ENCODE measurements at regions not wholly inside any gene's neighbourhood (a gene's known extent, or its start where the extent isn't known, plus 50 kb on each side); places are given as distances from the start of the nearest gene placed in this dataset.
A peak's percentile ranks its signal among the peaks of the same experiment; 100 is the strongest.

DNA sequence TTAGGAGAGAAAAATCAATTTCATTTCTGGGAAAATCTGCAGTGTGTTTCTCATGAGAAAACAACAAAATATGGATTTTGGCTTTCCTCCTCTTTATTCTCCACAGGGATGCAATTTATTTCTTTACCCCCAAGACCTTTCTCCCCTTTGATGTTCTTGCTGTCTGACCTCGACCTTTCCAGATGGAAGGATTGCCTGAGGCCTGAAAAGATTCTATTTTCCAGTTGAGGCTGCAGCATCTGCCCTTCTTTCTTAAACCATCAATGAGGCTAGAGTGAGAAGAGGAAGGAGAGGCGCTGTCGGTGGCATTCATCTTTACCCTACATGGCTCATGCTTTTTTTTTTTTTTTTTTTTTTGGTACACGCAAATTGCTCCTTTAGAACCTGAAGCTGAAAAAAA, 344.2 kb upstream of the BTBD3 start:
- Histone ChIP-seq H3K36me3 (ENCODE audit: control insufficient read depth in 1 of 2, insufficient read depth in 2 of 2, low read depth in 1 of 2, low read length in 2 of 2) (no peaks in the 10 kb centered on the region), H3K27me3 (ENCODE audit: control insufficient read depth in 1 of 2, insufficient read depth in 1 of 2, low read length in 2 of 2) (no peaks in the 10 kb centered on the region), H3K4ac (ENCODE audit: low read depth in 1 of 2, low read length in 2 of 2) (no peak overlapping the region), H3K4me2 (ENCODE audit: low read length, poor library complexity, severe bottlenecking) (no peak overlapping the region), H3K9ac (ENCODE audit: low read length) (no peak overlapping the region), H4K8ac (ENCODE audit: low read length) (no peak overlapping the region), H3K4me3 (ENCODE audit: insufficient read depth in 1 of 2, low read depth in 1 of 2, low read length in 2 of 2) (no peak overlapping the region), H2BK120ac (ENCODE audit: low read depth, low read length) (no peak overlapping the region), H3K9me3 (ENCODE audit: control insufficient read depth, low read length) (no peaks in the 10 kb centered on the region), H2BK15ac (ENCODE audit: low read depth, poor library complexity, severe bottlenecking) (no peak overlapping the region), H3K18ac (ENCODE audit: low read depth in 1 of 2, low read length in 2 of 2) (no peak overlapping the region), H4K91ac (ENCODE audit: low read length) (no peak overlapping the region), H3K14ac (ENCODE audit: low read length in 2 of 2) (no peak overlapping the region), H2BK12ac (ENCODE audit: low read length in 2 of 2) (no peak overlapping the region), H2AFZ (ENCODE audit: low read depth, low read length) (no peak overlapping the region), H3K23ac (ENCODE audit: low read length in 2 of 2) (no peak overlapping the region), H2BK5ac (ENCODE audit: low read depth, low read length, poor library complexity, severe bottlenecking) (no peak overlapping the region), H3K27ac (ENCODE audit: low read length, poor library complexity, severe bottlenecking) (no peak overlapping the region), H3K4me1 (ENCODE audit: control insufficient read depth, insufficient read depth, low read depth, low read length) (no peaks in the 10 kb centered on the region), H3K79me1 (replicated peaks; ENCODE audit: low read length, poor library complexity, severe bottlenecking) (no peaks in the 10 kb centered on the region), H2AK5ac (ENCODE audit: low read length, severe bottlenecking) (no peak overlapping the region)
- no peak for DNase-seq
- WGBS: 64% methylated on average over 1 of the region's 4 CpGs

DNA sequence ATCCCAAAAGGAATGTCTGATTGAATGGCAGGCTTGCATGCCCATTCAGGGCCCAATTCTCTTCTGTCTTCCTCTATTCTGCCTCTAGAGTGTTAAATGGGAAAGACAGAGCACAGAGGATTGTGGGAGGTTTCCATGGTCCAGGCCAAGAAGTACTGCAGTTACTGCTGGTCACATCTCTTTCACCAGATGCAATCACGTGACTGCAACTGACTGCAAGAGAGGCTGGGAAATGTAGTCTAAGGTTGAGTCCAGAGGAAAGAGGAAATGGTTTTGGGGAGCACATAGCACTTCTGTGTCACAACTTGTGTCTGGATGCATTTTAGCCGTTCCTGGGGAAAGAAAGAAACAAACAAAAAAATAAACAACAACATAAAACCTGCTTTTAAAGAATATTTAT, 336.4 kb upstream of the BTBD3 start:
- no peak overlapping the region for H3K4me2 ChIP-seq (ENCODE audit: low read length, poor library complexity, severe bottlenecking)
- H3K9me3 ChIP-seq (ENCODE audit: control insufficient read depth, low read length): no peaks in the 10 kb centered on the region
- H3K79me1 ChIP-seq (replicated peaks; ENCODE audit: low read length, poor library complexity, severe bottlenecking): no peaks in the 10 kb centered on the region
- H3K27ac ChIP-seq (ENCODE audit: low read length, poor library complexity, severe bottlenecking): no peak overlapping the region
- H3K4ac ChIP-seq (ENCODE audit: low read depth in 1 of 2, low read length in 2 of 2): no peak overlapping the region
- no peaks in the 10 kb centered on the region for H3K4me1 ChIP-seq (ENCODE audit: control insufficient read depth, insufficient read depth, low read depth, low read length)
- H3K9ac ChIP-seq (ENCODE audit: low read length): no peak overlapping the region
- H2AK5ac ChIP-seq (ENCODE audit: low read length, severe bottlenecking): no peak overlapping the region
- H3K27me3 ChIP-seq (ENCODE audit: control insufficient read depth in 1 of 2, insufficient read depth in 1 of 2, low read length in 2 of 2): peaks cover 3% of the 10 kb centered on the region in 2 experiments
- H2BK15ac ChIP-seq (ENCODE audit: low read depth, poor library complexity, severe bottlenecking): no peak overlapping the region
- H2BK120ac ChIP-seq (ENCODE audit: low read depth, low read length): no peak overlapping the region
- H4K8ac ChIP-seq (ENCODE audit: low read length): no peak overlapping the region
- no peak overlapping the region for H3K4me3 ChIP-seq (ENCODE audit: insufficient read depth in 1 of 2, low read depth in 1 of 2, low read length in 2 of 2)
- no peak overlapping the region for H2AFZ ChIP-seq (ENCODE audit: low read depth, low read length)
- no peak overlapping the region for H3K14ac ChIP-seq (ENCODE audit: low read length in 2 of 2)
- 75% methylated on average over 1 of the region's 2 CpGs for WGBS
- H3K18ac ChIP-seq (ENCODE audit: low read depth in 1 of 2, low read length in 2 of 2): no peak overlapping the region
- H2BK5ac ChIP-seq (ENCODE audit: low read depth, low read length, poor library complexity, severe bottlenecking): no peak overlapping the region
- no peak overlapping the region for H4K91ac ChIP-seq (ENCODE audit: low read length)
- no peaks in the 10 kb centered on the region for H3K36me3 ChIP-seq (ENCODE audit: control insufficient read depth in 1 of 2, insufficient read depth in 2 of 2, low read depth in 1 of 2, low read length in 2 of 2)
- no peak for DNase-seq
- no peak overlapping the region for H3K23ac ChIP-seq (ENCODE audit: low read length in 2 of 2)
- no peak overlapping the region for H2BK12ac ChIP-seq (ENCODE audit: low read length in 2 of 2)

DNA sequence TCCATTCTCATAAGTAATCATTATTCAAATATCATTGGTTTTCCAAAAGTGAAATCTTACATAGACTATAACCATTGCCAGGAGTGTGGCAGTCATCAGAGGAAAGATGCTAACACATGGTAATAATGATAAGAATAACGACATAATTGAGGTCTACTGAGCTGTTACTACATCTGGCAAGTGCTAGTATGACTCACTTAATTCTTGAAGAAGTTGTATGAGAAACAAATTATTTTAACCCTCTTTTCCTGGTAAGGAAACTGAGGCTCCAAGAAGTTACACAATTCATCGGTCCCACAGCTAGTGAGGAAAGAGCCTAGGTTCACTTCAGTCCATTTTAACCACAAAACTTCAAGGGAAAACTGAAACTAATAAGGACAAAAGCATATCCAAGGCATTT, 335.6 kb upstream of the BTBD3 start:
- no peak overlapping the region for H3K14ac ChIP-seq (ENCODE audit: low read length in 2 of 2)
- 100% methylated on average over 1 of the region's 2 CpGs for WGBS
- H2BK12ac ChIP-seq (ENCODE audit: low read length in 2 of 2): no peak overlapping the region
- H2AK5ac ChIP-seq (ENCODE audit: low read length, severe bottlenecking): no peak overlapping the region
- DNase-seq: no peak
- no peak overlapping the region for H3K9ac ChIP-seq (ENCODE audit: low read length)
- H3K9me3 ChIP-seq (ENCODE audit: control insufficient read depth, low read length): no peaks in the 10 kb centered on the region
- H2AFZ ChIP-seq (ENCODE audit: low read depth, low read length): no peak overlapping the region
- H3K36me3 ChIP-seq (ENCODE audit: control insufficient read depth in 1 of 2, insufficient read depth in 2 of 2, low read depth in 1 of 2, low read length in 2 of 2): no peaks in the 10 kb centered on the region
- H3K4me3 ChIP-seq (ENCODE audit: insufficient read depth in 1 of 2, low read depth in 1 of 2, low read length in 2 of 2): no peak overlapping the region
- no peak overlapping the region for H2BK120ac ChIP-seq (ENCODE audit: low read depth, low read length)
- H3K23ac ChIP-seq (ENCODE audit: low read length in 2 of 2): no peak overlapping the region
- H2BK5ac ChIP-seq (ENCODE audit: low read depth, low read length, poor library complexity, severe bottlenecking): no peak overlapping the region
- H3K18ac ChIP-seq (ENCODE audit: low read depth in 1 of 2, low read length in 2 of 2): no peak overlapping the region
- no peak overlapping the region for H3K4me2 ChIP-seq (ENCODE audit: low read length, poor library complexity, severe bottlenecking)
- H2BK15ac ChIP-seq (ENCODE audit: low read depth, poor library complexity, severe bottlenecking): no peak overlapping the region
- no peaks in the 10 kb centered on the region for H3K4me1 ChIP-seq (ENCODE audit: control insufficient read depth, insufficient read depth, low read depth, low read length)
- no peaks in the 10 kb centered on the region for H3K79me1 ChIP-seq (replicated peaks; ENCODE audit: low read length, poor library complexity, severe bottlenecking)
- no peak overlapping the region for H4K91ac ChIP-seq (ENCODE audit: low read length)
- no peak overlapping the region for H3K4ac ChIP-seq (ENCODE audit: low read depth in 1 of 2, low read length in 2 of 2)
- H3K27me3 ChIP-seq (ENCODE audit: control insufficient read depth in 1 of 2, insufficient read depth in 1 of 2, low read length in 2 of 2): peaks cover 3% of the 10 kb centered on the region in 2 experiments
- no peak overlapping the region for H4K8ac ChIP-seq (ENCODE audit: low read length)
- H3K27ac ChIP-seq (ENCODE audit: low read length, poor library complexity, severe bottlenecking): no peak overlapping the region

DNA sequence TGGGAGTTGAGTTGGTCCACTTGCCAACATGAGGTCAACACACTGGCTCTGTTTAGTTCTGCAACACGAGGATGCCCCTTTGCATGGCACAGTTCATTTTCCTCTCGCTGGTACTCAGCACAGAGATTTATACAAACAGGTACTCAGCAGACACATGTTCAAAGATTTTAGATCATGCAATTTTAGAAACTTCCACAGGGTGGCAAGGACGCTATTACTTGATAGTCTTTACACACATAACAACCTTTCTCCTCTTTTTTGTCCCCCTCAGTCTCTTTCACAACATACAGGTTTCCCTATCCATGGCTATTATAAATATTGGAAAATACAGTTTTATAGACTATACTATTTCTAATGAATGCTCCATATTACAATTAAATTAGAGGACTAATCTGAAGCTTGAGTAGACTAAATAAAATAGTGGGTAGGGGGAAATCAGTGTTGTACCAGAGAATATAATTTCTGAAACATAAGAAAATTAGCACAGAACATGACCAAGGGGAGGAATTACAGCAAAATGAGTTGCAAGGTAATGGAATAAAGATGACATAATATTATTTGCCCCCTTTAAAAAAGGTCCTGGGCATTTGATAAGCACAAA, 331.8 kb upstream of the BTBD3 start:
- no peak overlapping the region for H2BK12ac ChIP-seq (ENCODE audit: low read length in 2 of 2)
- H3K23ac ChIP-seq (ENCODE audit: low read length in 2 of 2): no peak overlapping the region
- H2BK15ac ChIP-seq (ENCODE audit: low read depth, poor library complexity, severe bottlenecking): no peak overlapping the region
- H4K91ac ChIP-seq (ENCODE audit: low read length): no peak overlapping the region
- H3K4ac ChIP-seq (ENCODE audit: low read depth in 1 of 2, low read length in 2 of 2): no peak overlapping the region
- H2AK5ac ChIP-seq (ENCODE audit: low read length, severe bottlenecking): no peak overlapping the region
- no peaks in the 10 kb centered on the region for H3K9me3 ChIP-seq (ENCODE audit: control insufficient read depth, low read length)
- H3K14ac ChIP-seq (ENCODE audit: low read length in 2 of 2): no peak overlapping the region
- no peaks in the 10 kb centered on the region for H3K36me3 ChIP-seq (ENCODE audit: control insufficient read depth in 1 of 2, insufficient read depth in 2 of 2, low read depth in 1 of 2, low read length in 2 of 2)
- H2BK5ac ChIP-seq (ENCODE audit: low read depth, low read length, poor library complexity, severe bottlenecking): no peak overlapping the region
- H3K9ac ChIP-seq (ENCODE audit: low read length): no peak overlapping the region
- H2BK120ac ChIP-seq (ENCODE audit: low read depth, low read length): no peak overlapping the region
- H2AFZ ChIP-seq (ENCODE audit: low read depth, low read length): no peak overlapping the region
- H3K79me1 ChIP-seq (replicated peaks; ENCODE audit: low read length, poor library complexity, severe bottlenecking): no peaks in the 10 kb centered on the region
- no peak overlapping the region for H4K8ac ChIP-seq (ENCODE audit: low read length)
- peaks cover 3% of the 10 kb centered on the region in 2 experiments for H3K27me3 ChIP-seq (ENCODE audit: control insufficient read depth in 1 of 2, insufficient read depth in 1 of 2, low read length in 2 of 2)
- DNase-seq: peak; percentile 12
- H3K4me1 ChIP-seq (ENCODE audit: control insufficient read depth, insufficient read depth, low read depth, low read length): no peaks in the 10 kb centered on the region
- WGBS: 46% methylated on average over 3 of the region's 3 CpGs
- no peak overlapping the region for H3K27ac ChIP-seq (ENCODE audit: low read length, poor library complexity, severe bottlenecking)
- no peak overlapping the region for H3K18ac ChIP-seq (ENCODE audit: low read depth in 1 of 2, low read length in 2 of 2)
- no peak overlapping the region for H3K4me3 ChIP-seq (ENCODE audit: insufficient read depth in 1 of 2, low read depth in 1 of 2, low read length in 2 of 2)
- H3K4me2 ChIP-seq (ENCODE audit: low read length, poor library complexity, severe bottlenecking): no peak overlapping the region

Data from mesenchymal stem cell (in vitro differentiated cells and primary cell).